B cell (primary cell): ENCODE measurements at regions not wholly inside any gene's neighbourhood (a gene's known extent, or its start where the extent isn't known, plus 50 kb on each side); places are given as distances from the start of the nearest gene placed in this dataset.

Experiments
- CTCF ChIP-seq: fragments of 200-600 bp; IDR thresholded peaks from one replicate; pipeline ENCODE4 v1.8.0; 2022; ENCODE audit warnings: antibody characterized with exemption, mild to moderate bottlenecking
- EZH2 ChIP-seq: IDR thresholded peaks from 2 replicates; pipeline ENCODE4 v1.6.1; 2012; ENCODE audit warnings: borderline replicate concordance, low read depth, mild to moderate bottlenecking, moderate library complexity, low read length; ENCODE audit not compliant: insufficient read depth, poor library complexity, severe bottlenecking

- TF ChIP-seq CTCF (no peak), EZH2 (no peak)
Observed at GRCh38 chr11:87645626-87646025, 529.6 kb downstream of the RAB38 start.
